ENCODE measurements at regions not wholly inside any gene's neighbourhood (a gene's known extent, or its start where the extent isn't known, plus 50 kb on each side); places are given as distances from the start of the nearest gene placed in this dataset.

- no peak overlapping the region for H2AFZ ChIP-seq (ENCODE audit: low read depth, low read length)
- no peak overlapping the region for H3K4me3 ChIP-seq (ENCODE audit: low read length)
- H3K4me1 ChIP-seq (ENCODE audit: insufficient read depth, low read length), result no peaks in the 10 kb centered on the region
- H3K27me3 ChIP-seq (ENCODE audit: insufficient read depth, low read length), result no peaks in the 10 kb centered on the region
- no peaks in the 10 kb centered on the region for H3K36me3 ChIP-seq (ENCODE audit: insufficient read depth, low read length)
- no peaks in the 10 kb centered on the region for H3K9me3 ChIP-seq (ENCODE audit: low read length)
Observed at GRCh38 chr22:48642550-48642949, 1185.1 kb downstream of the BRD1 start.

GRCh38 chr22:48641906-48642475, 1185.7 kb downstream of the BRD1 start:
- Histone ChIP-seq H2AFZ (ENCODE audit: low read depth, low read length) (no peak overlapping the region), H3K27me3 (ENCODE audit: insufficient read depth, low read length) (no peaks in the 10 kb centered on the region), H3K4me1 (ENCODE audit: insufficient read depth, low read length) (no peaks in the 10 kb centered on the region), H3K4me3 (ENCODE audit: low read length) (no peak overlapping the region), H3K9me3 (ENCODE audit: low read length) (no peaks in the 10 kb centered on the region), H3K36me3 (ENCODE audit: insufficient read depth, low read length) (no peaks in the 10 kb centered on the region)

GRCh38 chr22:48640890-48641841, 1186.5 kb downstream of the BRD1 start:
- no peak overlapping the region for H2AFZ ChIP-seq (ENCODE audit: low read depth, low read length)
- H3K36me3 ChIP-seq (ENCODE audit: insufficient read depth, low read length), result no peaks in the 10 kb centered on the region
- H3K4me3 ChIP-seq (ENCODE audit: low read length), result no peak overlapping the region
- H3K4me1 ChIP-seq (ENCODE audit: insufficient read depth, low read length), result no peaks in the 10 kb centered on the region
- no peaks in the 10 kb centered on the region for H3K27me3 ChIP-seq (ENCODE audit: insufficient read depth, low read length)
- no peaks in the 10 kb centered on the region for H3K9me3 ChIP-seq (ENCODE audit: low read length)

GRCh38 chr22:48639896-48640748, 1187.6 kb downstream of the BRD1 start:
- Histone ChIP-seq H3K36me3 (ENCODE audit: insufficient read depth, low read length) (no peaks in the 10 kb centered on the region), H3K9me3 (ENCODE audit: low read length) (no peaks in the 10 kb centered on the region), H2AFZ (ENCODE audit: low read depth, low read length) (no peak overlapping the region), H3K27me3 (ENCODE audit: insufficient read depth, low read length) (no peaks in the 10 kb centered on the region), H3K4me3 (ENCODE audit: low read length) (no peak overlapping the region), H3K4me1 (ENCODE audit: insufficient read depth, low read length) (no peaks in the 10 kb centered on the region)

- Histone ChIP-seq H3K9me3 (ENCODE audit: low read length) (no peaks in the 10 kb centered on the region), H3K4me3 (ENCODE audit: low read length) (no peak overlapping the region), H3K36me3 (ENCODE audit: insufficient read depth, low read length) (no peaks in the 10 kb centered on the region), H2AFZ (ENCODE audit: low read depth, low read length) (no peak overlapping the region), H3K4me1 (ENCODE audit: insufficient read depth, low read length) (no peaks in the 10 kb centered on the region), H3K27me3 (ENCODE audit: insufficient read depth, low read length) (no peaks in the 10 kb centered on the region)
Observed at GRCh38 chr22:48639021-48639795, 1188.5 kb downstream of the BRD1 start.

GRCh38 chr22:48637231-48637630, 1190.4 kb downstream of the BRD1 start:
- no peaks in the 10 kb centered on the region for H3K4me1 ChIP-seq (ENCODE audit: insufficient read depth, low read length)
- H3K36me3 ChIP-seq (ENCODE audit: insufficient read depth, low read length), result no peaks in the 10 kb centered on the region
- H2AFZ ChIP-seq (ENCODE audit: low read depth, low read length), result no peak overlapping the region
- no peak overlapping the region for H3K4me3 ChIP-seq (ENCODE audit: low read length)
- H3K9me3 ChIP-seq (ENCODE audit: low read length), result no peaks in the 10 kb centered on the region
- H3K27me3 ChIP-seq (ENCODE audit: insufficient read depth, low read length), result no peaks in the 10 kb centered on the region

GRCh38 chr22:48636746-48637145, 1190.9 kb downstream of the BRD1 start:
- no peaks in the 10 kb centered on the region for H3K4me1 ChIP-seq (ENCODE audit: insufficient read depth, low read length)
- H3K9me3 ChIP-seq (ENCODE audit: low read length), result no peaks in the 10 kb centered on the region
- no peaks in the 10 kb centered on the region for H3K27me3 ChIP-seq (ENCODE audit: insufficient read depth, low read length)
- H3K36me3 ChIP-seq (ENCODE audit: insufficient read depth, low read length), result no peaks in the 10 kb centered on the region
- no peak overlapping the region for H2AFZ ChIP-seq (ENCODE audit: low read depth, low read length)
- no peak overlapping the region for H3K4me3 ChIP-seq (ENCODE audit: low read length)

- Histone ChIP-seq H3K4me3 (ENCODE audit: low read length) (no peak overlapping the region), H3K9me3 (ENCODE audit: low read length) (no peaks in the 10 kb centered on the region), H2AFZ (ENCODE audit: low read depth, low read length) (no peak overlapping the region), H3K4me1 (ENCODE audit: insufficient read depth, low read length) (no peaks in the 10 kb centered on the region), H3K36me3 (ENCODE audit: insufficient read depth, low read length) (no peaks in the 10 kb centered on the region), H3K27me3 (ENCODE audit: insufficient read depth, low read length) (no peaks in the 10 kb centered on the region)
Observed at GRCh38 chr22:48635816-48636215, 1191.9 kb downstream of the BRD1 start.

GRCh38 chr22:48635031-48635430, 1192.6 kb downstream of the BRD1 start:
- no peak overlapping the region for H3K4me3 ChIP-seq (ENCODE audit: low read length)
- H3K9me3 ChIP-seq (ENCODE audit: low read length), result no peaks in the 10 kb centered on the region
- no peaks in the 10 kb centered on the region for H3K4me1 ChIP-seq (ENCODE audit: insufficient read depth, low read length)
- no peaks in the 10 kb centered on the region for H3K27me3 ChIP-seq (ENCODE audit: insufficient read depth, low read length)
- H3K36me3 ChIP-seq (ENCODE audit: insufficient read depth, low read length), result no peaks in the 10 kb centered on the region
- no peak overlapping the region for H2AFZ ChIP-seq (ENCODE audit: low read depth, low read length)

- no peaks in the 10 kb centered on the region for H3K4me1 ChIP-seq (ENCODE audit: insufficient read depth, low read length)
- H3K36me3 ChIP-seq (ENCODE audit: insufficient read depth, low read length), result no peaks in the 10 kb centered on the region
- H3K27me3 ChIP-seq (ENCODE audit: insufficient read depth, low read length), result no peaks in the 10 kb centered on the region
- no peaks in the 10 kb centered on the region for H3K9me3 ChIP-seq (ENCODE audit: low read length)
- no peak overlapping the region for H2AFZ ChIP-seq (ENCODE audit: low read depth, low read length)
- no peak overlapping the region for H3K4me3 ChIP-seq (ENCODE audit: low read length)
Observed at GRCh38 chr22:48633996-48634836, 1193.5 kb downstream of the BRD1 start.

- no peaks in the 10 kb centered on the region for H3K27me3 ChIP-seq (ENCODE audit: insufficient read depth, low read length)
- no peaks in the 10 kb centered on the region for H3K36me3 ChIP-seq (ENCODE audit: insufficient read depth, low read length)
- H2AFZ ChIP-seq (ENCODE audit: low read depth, low read length), result no peak overlapping the region
- H3K4me3 ChIP-seq (ENCODE audit: low read length), result no peak overlapping the region
- no peaks in the 10 kb centered on the region for H3K4me1 ChIP-seq (ENCODE audit: insufficient read depth, low read length)
- H3K9me3 ChIP-seq (ENCODE audit: low read length), result no peaks in the 10 kb centered on the region
Observed at GRCh38 chr22:48632646-48633246, 1194.9 kb downstream of the BRD1 start.

Data from neuron (in vitro differentiated cells).